GM18909 (cell line): ENCODE measurements at regions not wholly inside any gene's neighbourhood (a gene's known extent, or its start where the extent isn't known, plus 50 kb on each side); places are given as distances from the start of the nearest gene placed in this dataset.
A peak's percentile ranks its signal among the peaks of the same experiment; 100 is the strongest.
"Not testable (repeated sequence)": the region's sequence is repeated elsewhere in the genome, so short reads cannot be mapped to it uniquely, and the experiment has no call there.

Experiments used
- ATAC-seq: cut with Tn5 transposase; IDR thresholded peaks from one replicate; pipeline ENCODE4 v1.9.1; 2021; ENCODE audit warnings: mild to moderate bottlenecking; ENCODE audit not compliant: unreplicated experiment, poor library complexity

GRCh38 chr21:8194042-8194441 lies 2327.3 kb upstream of the TPTE start:
- ATAC-seq: peak; percentile 62

- ATAC-seq: not testable (repeated sequence)
Observed at GRCh38 chr21:8197377-8198027, 2323.9 kb upstream of the TPTE start.

- not testable (repeated sequence) for ATAC-seq
Observed at GRCh38 chr21:8205094-8205891, 2316.1 kb upstream of the TPTE start.

GRCh38 chr21:8205892-8206188 lies 2315.5 kb upstream of the TPTE start:
- ATAC-seq: not testable (repeated sequence)

- ATAC-seq: peak; percentile 56
Observed at GRCh38 chr21:8212986-8213550, 2308.3 kb upstream of the TPTE start.

- ATAC-seq: not testable (repeated sequence)
Observed at GRCh38 chr21:8214539-8214938, 2306.8 kb upstream of the TPTE start.

GRCh38 chr21:8229366-8230150 lies 2291.8 kb upstream of the TPTE start:
- ATAC-seq: peak; percentile 38

GRCh38 chr21:8231252-8231651 lies 2290.1 kb upstream of the TPTE start:
- ATAC-seq: not testable (repeated sequence)

- not testable (repeated sequence) for ATAC-seq
Observed at GRCh38 chr21:8233000-8233399, 2288.4 kb upstream of the TPTE start.

GRCh38 chr21:8234059-8234458 lies 2287.3 kb upstream of the TPTE start:
- ATAC-seq: not testable (repeated sequence)

GRCh38 chr21:8244723-8245641 lies 2276.4 kb upstream of the TPTE start:
- peak; percentile 43 for ATAC-seq

GRCh38 chr21:8245642-8246402 lies 2275.6 kb upstream of the TPTE start:
- ATAC-seq: peak; percentile 82

- not testable (repeated sequence) for ATAC-seq
Observed at GRCh38 chr21:8251701-8252100, 2269.7 kb upstream of the TPTE start.

GRCh38 chr21:8255094-8255493 lies 2266.3 kb upstream of the TPTE start:
- not testable (repeated sequence) for ATAC-seq

- ATAC-seq: not testable (repeated sequence)
Observed at GRCh38 chr21:8257083-8257799, 2264.1 kb upstream of the TPTE start.

GRCh38 chr21:8260065-8260627 lies 2261.2 kb upstream of the TPTE start:
- ATAC-seq: not testable (repeated sequence)
